ENCODE measurements at regions not wholly inside any gene's neighbourhood (a gene's known extent, or its start where the extent isn't known, plus 50 kb on each side); places are given as distances from the start of the nearest gene placed in this dataset.
A peak's percentile ranks its signal among the peaks of the same experiment; 100 is the strongest.

GRCh38 chr15:70569714-70570231 is 193.6 kb downstream of the UACA start:
- H3K27me3 ChIP-seq (ENCODE audit: low read depth): no peaks in the 10 kb centered on the region
- no peaks in the 10 kb centered on the region for H3K4me1 ChIP-seq
- no peaks in the 10 kb centered on the region for H3K36me3 ChIP-seq
- no peak overlapping the region for H3K27ac ChIP-seq
- DNase-seq (no peak), ATAC-seq (no peak)
- H3K9me3 ChIP-seq: no peaks in the 10 kb centered on the region
- no peak overlapping the region for H3K4me3 ChIP-seq
- no peak for TF ChIP-seq CTCF (IDR thresholded peaks at IDR 0.05)
- intact Hi-C loops (cut with DNase I): no loop called here

- intact Hi-C loops (cut with DNase I): no loop called here
- peak; percentile 53 for TF ChIP-seq CTCF (IDR thresholded peaks at IDR 0.05)
- Histone ChIP-seq H3K4me1 (no peaks in the 10 kb centered on the region), H3K9me3 (no peaks in the 10 kb centered on the region), H3K27me3 (ENCODE audit: low read depth) (no peaks in the 10 kb centered on the region), H3K36me3 (no peaks in the 10 kb centered on the region), H3K27ac (no peak overlapping the region), H3K4me3 (no peak overlapping the region)
- ATAC-seq (peak in 1 of 2 donors; percentile 19), DNase-seq (no peak)
These were observed 194.2 kb downstream of the UACA start for GRCh38 chr15:70569091-70569713.

GRCh38 chr15:70566989-70567388 is 196.4 kb downstream of the UACA start:
- no peak for ATAC-seq
- Histone ChIP-seq H3K9me3 (no peaks in the 10 kb centered on the region), H3K27me3 (ENCODE audit: low read depth) (no peaks in the 10 kb centered on the region), H3K36me3 (no peaks in the 10 kb centered on the region), H3K4me1 (no peaks in the 10 kb centered on the region), H3K4me3 (no peak overlapping the region), H3K27ac (no peak overlapping the region)
- intact Hi-C loops (cut with DNase I): no loop called here
- no peak for DNase-seq
- TF ChIP-seq CTCF (IDR thresholded peaks at IDR 0.05): no peak

GRCh38 chr15:70566047-70566835 is 197.1 kb downstream of the UACA start:
- no peaks in the 10 kb centered on the region for H3K9me3 ChIP-seq
- no peaks in the 10 kb centered on the region for H3K27me3 ChIP-seq (ENCODE audit: low read depth)
- no peaks in the 10 kb centered on the region for H3K36me3 ChIP-seq
- intact Hi-C loops (cut with DNase I): no loop called here
- no peak for DNase-seq
- ATAC-seq: no peak
- no peak overlapping the region for H3K27ac ChIP-seq
- H3K4me3 ChIP-seq: no peak overlapping the region
- no peak for TF ChIP-seq CTCF (IDR thresholded peaks at IDR 0.05)
- H3K4me1 ChIP-seq: no peaks in the 10 kb centered on the region

GRCh38 chr15:70563561-70564095 is 199.7 kb downstream of the UACA start:
- Histone ChIP-seq H3K4me3 (no peak overlapping the region), H3K36me3 (no peaks in the 10 kb centered on the region), H3K9me3 (no peaks in the 10 kb centered on the region), H3K27me3 (ENCODE audit: low read depth) (no peaks in the 10 kb centered on the region), H3K4me1 (peaks cover 16% of the 10 kb centered on the region), H3K27ac (no peak overlapping the region)
- TF ChIP-seq CTCF (IDR thresholded peaks at IDR 0.05): no peak
- ATAC-seq: no peak
- no peak for DNase-seq
- intact Hi-C loops (cut with DNase I): no loop called here

All from lower lobe of right lung (tissue), 2 donors.